ENCODE measurements at regions not wholly inside any gene's neighbourhood (a gene's known extent, or its start where the extent isn't known, plus 50 kb on each side); places are given as distances from the start of the nearest gene placed in this dataset.
A peak's percentile ranks its signal among the peaks of the same experiment; 100 is the strongest.

DNA sequence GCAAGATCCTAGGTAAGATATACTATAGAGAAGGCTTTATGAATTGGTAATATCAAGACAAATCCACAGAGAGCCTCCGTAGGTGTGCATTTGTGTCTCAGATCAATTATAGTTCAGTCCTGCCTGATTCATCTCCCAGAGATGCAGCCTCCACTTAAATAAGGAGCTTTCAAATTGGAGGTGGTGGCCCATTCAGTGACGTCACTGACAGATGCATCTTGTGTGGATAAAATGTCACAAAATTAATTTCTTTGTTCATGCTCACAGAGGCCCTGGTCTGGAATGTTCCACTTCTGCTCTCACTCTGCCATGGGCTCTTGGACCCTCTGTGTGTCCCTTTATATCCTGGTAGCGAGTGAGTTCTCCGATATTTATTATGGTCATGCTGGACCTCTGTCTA, 157.1 kb upstream of the PRSS58 start:
- Histone ChIP-seq H3K9me3 (no peaks in the 10 kb centered on the region), H3K4me3 (no peak overlapping the region), H3K27me3 (no peaks in the 10 kb centered on the region), H3K27ac (no peak overlapping the region), H3K9ac (ENCODE audit: low read depth in 2 of 2, low read length in 2 of 2) (no peak overlapping the region), H3K36me3 (no peaks in the 10 kb centered on the region), H3K4me1 (no peaks in the 10 kb centered on the region)
- intact Hi-C loops (cut with DNase I): no loop called here
- TF ChIP-seq, protein P1, sequence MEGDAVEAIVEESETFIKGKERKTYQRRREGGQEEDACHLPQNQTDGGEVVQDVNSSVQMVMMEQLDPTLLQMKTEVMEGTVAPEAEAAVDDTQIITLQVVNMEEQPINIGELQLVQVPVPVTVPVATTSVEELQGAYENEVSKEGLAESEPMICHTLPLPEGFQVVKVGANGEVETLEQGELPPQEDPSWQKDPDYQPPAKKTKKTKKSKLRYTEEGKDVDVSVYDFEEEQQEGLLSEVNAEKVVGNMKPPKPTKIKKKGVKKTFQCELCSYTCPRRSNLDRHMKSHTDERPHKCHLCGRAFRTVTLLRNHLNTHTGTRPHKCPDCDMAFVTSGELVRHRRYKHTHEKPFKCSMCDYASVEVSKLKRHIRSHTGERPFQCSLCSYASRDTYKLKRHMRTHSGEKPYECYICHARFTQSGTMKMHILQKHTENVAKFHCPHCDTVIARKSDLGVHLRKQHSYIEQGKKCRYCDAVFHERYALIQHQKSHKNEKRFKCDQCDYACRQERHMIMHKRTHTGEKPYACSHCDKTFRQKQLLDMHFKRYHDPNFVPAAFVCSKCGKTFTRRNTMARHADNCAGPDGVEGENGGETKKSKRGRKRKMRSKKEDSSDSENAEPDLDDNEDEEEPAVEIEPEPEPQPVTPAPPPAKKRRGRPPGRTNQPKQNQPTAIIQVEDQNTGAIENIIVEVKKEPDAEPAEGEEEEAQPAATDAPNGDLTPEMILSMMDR (IDR thresholded peaks at IDR 0.05): no peak
- DNase-seq: no peak

DNA sequence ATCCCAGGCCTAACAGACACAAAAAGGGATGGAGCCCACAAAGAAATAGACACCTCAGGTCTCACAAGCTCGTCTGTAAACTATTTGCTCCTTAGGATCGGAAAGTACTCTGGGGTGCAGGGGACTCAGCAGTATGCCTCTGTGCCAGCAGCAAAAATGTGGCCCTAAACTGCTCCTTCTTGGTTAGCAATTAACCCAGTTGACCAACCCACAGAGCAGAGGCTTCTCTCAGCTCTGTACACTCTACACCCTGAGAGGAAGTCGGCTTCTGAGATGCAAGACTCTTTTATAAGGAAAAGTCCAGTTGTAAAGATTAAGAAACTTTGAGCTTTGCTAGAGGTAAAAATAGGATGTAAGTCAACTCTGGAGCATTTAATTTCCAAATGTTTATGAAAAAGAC, 156.3 kb upstream of the PRSS58 start:
- no peaks in the 10 kb centered on the region for H3K9me3 ChIP-seq
- intact Hi-C loops (cut with DNase I): no loop called here
- H3K27me3 ChIP-seq: no peaks in the 10 kb centered on the region
- no peaks in the 10 kb centered on the region for H3K4me1 ChIP-seq
- peak; percentile 34 for DNase-seq
- H3K27ac ChIP-seq: no peak overlapping the region
- no peak overlapping the region for H3K4me3 ChIP-seq
- H3K36me3 ChIP-seq: no peaks in the 10 kb centered on the region
- H3K9ac ChIP-seq (ENCODE audit: low read depth in 2 of 2, low read length in 2 of 2): no peak overlapping the region
- TF ChIP-seq, protein P1 (IDR thresholded peaks at IDR 0.05): no peak

- no peak for DNase-seq
- H3K9me3 ChIP-seq: no peaks in the 10 kb centered on the region
- no peak overlapping the region for H3K9ac ChIP-seq (ENCODE audit: low read depth in 2 of 2, low read length in 2 of 2)
- H3K36me3 ChIP-seq: no peaks in the 10 kb centered on the region
- intact Hi-C loops (cut with DNase I): no loop called here
- no peaks in the 10 kb centered on the region for H3K27me3 ChIP-seq
- H3K27ac ChIP-seq: no peak overlapping the region
- H3K4me1 ChIP-seq: no peaks in the 10 kb centered on the region
- TF ChIP-seq, protein P1 (IDR thresholded peaks at IDR 0.05): no peak
- no peak overlapping the region for H3K4me3 ChIP-seq
These were observed 155.6 kb upstream of the PRSS58 start for GRCh38 chr7:142413280-142414000.

DNA sequence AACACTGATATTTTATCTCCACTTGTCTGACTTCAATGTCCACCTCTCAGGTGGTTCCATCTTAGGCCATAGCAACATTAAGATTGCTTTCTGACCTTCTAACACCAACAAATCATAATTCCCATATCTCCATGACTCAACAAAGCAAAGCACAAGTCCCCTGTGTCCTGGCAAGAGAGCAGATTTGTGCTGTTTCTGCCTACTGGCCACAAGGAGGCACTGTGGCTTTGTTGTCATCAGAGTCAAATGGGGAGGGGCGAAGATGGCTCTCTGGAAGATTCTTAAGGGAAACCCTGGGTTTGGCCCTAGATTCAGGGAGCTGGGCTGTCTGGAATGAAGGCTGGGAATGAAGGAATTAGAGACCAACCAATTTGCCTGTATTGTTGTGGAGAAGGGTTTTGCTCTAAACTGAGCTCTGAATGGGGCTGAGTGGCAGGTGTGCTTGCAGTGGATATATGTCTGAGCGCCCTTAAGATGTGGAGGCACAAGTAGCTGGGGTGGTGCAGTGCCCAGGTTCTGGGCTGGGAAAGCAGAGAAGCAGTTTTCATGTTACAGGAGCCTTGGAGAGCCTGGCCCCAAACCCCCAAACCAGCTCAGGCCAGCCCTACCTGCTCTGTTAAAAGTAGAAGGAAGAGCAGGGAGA, 154.8 kb upstream of the PRSS58 start:
- no peak overlapping the region for H3K9ac ChIP-seq (ENCODE audit: low read depth in 2 of 2, low read length in 2 of 2)
- TF ChIP-seq, protein P1 (IDR thresholded peaks at IDR 0.05): peak; percentile 45
- DNase-seq: peak; percentile 38
- intact Hi-C loops (cut with DNase I): no loop called here
- H3K27me3 ChIP-seq: no peaks in the 10 kb centered on the region
- H3K27ac ChIP-seq: no peak overlapping the region
- no peaks in the 10 kb centered on the region for H3K4me1 ChIP-seq
- no peaks in the 10 kb centered on the region for H3K9me3 ChIP-seq
- H3K36me3 ChIP-seq: no peaks in the 10 kb centered on the region
- H3K4me3 ChIP-seq: no peak overlapping the region

GRCh38 chr7:142409471-142409870, 151.6 kb upstream of the PRSS58 start:
- H3K27me3 ChIP-seq: no peaks in the 10 kb centered on the region
- intact Hi-C loops (cut with DNase I): loop anchor here (2.0 kb wide), 1 partner anchor 23 kb away; no protein-coding TSS in a partner anchor
- no peak overlapping the region for H3K4me3 ChIP-seq
- no peaks in the 10 kb centered on the region for H3K4me1 ChIP-seq
- H3K9me3 ChIP-seq: no peaks in the 10 kb centered on the region
- DNase-seq: no peak
- no peaks in the 10 kb centered on the region for H3K36me3 ChIP-seq
- no peak overlapping the region for H3K9ac ChIP-seq (ENCODE audit: low read depth in 2 of 2, low read length in 2 of 2)
- TF ChIP-seq, protein P1 (IDR thresholded peaks at IDR 0.05): no peak
- H3K27ac ChIP-seq: no peak overlapping the region
